ENCODE measurements at regions not wholly inside any gene's neighbourhood (a gene's known extent, or its start where the extent isn't known, plus 50 kb on each side); places are given as distances from the start of the nearest gene placed in this dataset.

DNA sequence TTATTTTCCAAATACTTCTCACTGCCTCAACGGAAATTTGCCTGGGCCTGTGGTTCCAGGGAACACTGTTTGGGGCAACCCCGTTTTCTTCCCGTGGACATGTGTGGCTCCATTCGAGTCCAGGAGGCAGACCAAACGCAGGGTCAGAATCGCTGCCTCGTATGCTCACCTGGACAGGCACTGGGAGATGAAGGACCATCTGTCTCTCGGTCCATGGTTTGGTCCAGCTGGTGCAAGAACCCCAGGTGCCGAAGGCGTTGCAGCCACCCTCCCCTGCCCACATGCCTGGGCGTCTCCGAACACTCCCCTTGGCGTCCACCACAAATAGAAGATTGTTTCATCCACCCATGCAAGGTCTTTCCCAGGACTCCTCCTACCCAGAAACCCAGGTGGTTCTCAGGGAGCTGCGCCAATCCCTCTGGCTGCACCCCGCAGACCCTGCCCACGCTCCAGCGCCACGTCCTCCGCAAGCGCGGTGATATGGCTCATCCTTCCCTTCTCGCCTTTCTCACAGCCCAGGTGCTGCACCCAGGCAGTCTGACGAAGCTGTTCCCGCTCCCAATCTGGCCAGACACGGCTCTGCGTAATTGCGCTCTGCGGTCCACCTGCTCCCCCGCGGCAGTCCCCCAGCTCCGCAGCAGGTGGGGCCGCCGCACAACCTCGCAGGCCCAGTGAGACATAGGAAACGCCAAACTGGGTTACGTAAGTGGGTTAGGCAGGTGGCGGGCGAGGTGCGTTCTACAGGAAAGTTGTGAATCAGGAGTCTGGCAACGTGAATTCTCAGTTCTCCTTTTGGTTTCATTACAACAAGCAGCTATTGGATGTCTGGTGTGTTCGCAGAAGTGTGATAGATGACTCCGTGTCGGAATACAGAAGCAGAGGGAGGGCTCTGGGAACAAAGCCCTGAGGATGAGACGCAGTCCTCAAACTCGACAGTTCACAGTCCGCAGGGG lies 146.2 kb upstream of the ECI2 start:
- peaks cover 20% of the 10 kb centered on the region for H3K4me1 Mint-ChIP-seq (ENCODE audit: low read depth)
- H3K27me3 Mint-ChIP-seq (ENCODE audit: low read depth), result peaks cover 3% of the 10 kb centered on the region
- H3K4me3 Mint-ChIP-seq (ENCODE audit: unreplicated experiment), result peak overlapping the region; percentile 60
- H3K9me3 Mint-ChIP-seq (ENCODE audit: low read depth), result no peaks in the 10 kb centered on the region
- DNase-seq (ENCODE audit: low spot score), result no peak
- H3K36me3 Mint-ChIP-seq (ENCODE audit: low read depth), result no peaks in the 10 kb centered on the region
- peak; percentile 36 for TF ChIP-seq CTCF (IDR thresholded peaks at IDR 0.05)
- peak overlapping the region; percentile 59 for H3K27ac Mint-ChIP-seq (ENCODE audit: unreplicated experiment)

DNA sequence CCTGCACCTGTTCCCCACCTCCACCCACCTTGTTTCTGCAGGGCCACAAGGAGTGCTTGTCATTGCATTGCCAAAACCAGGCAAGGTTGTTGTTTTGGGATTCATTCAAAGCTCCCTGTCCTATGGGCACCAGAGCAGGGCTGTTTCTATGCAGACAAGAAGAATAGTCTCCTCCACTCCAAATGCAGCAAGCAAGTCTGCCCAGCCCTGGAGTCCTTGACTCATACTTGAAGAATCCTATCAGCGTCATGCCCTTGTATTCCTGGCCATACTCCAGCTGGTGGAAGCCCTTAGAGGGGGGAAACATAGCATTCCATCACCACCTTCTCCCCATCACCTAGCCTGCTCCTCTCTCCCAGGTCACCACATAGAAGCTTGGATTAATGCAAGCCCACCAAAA lies 145.3 kb upstream of the ECI2 start:
- TF ChIP-seq CTCF (IDR thresholded peaks at IDR 0.05), result no peak
- H3K4me1 Mint-ChIP-seq (ENCODE audit: low read depth), result peaks cover 20% of the 10 kb centered on the region
- no peak overlapping the region for H3K4me3 Mint-ChIP-seq (ENCODE audit: unreplicated experiment)
- DNase-seq (ENCODE audit: low spot score), result no peak
- H3K9me3 Mint-ChIP-seq (ENCODE audit: low read depth), result no peaks in the 10 kb centered on the region
- H3K27me3 Mint-ChIP-seq (ENCODE audit: low read depth), result no peaks in the 10 kb centered on the region
- no peaks in the 10 kb centered on the region for H3K36me3 Mint-ChIP-seq (ENCODE audit: low read depth)
- H3K27ac Mint-ChIP-seq (ENCODE audit: unreplicated experiment), result no peak overlapping the region

GRCh38 chr6:4280031-4280430 lies 144.7 kb upstream of the ECI2 start:
- no peak for TF ChIP-seq CTCF (IDR thresholded peaks at IDR 0.05)
- no peak for DNase-seq (ENCODE audit: low spot score)
- Mint-ChIP-seq H3K9me3 (ENCODE audit: low read depth) (no peaks in the 10 kb centered on the region), H3K27me3 (ENCODE audit: low read depth) (no peaks in the 10 kb centered on the region), H3K4me3 (ENCODE audit: unreplicated experiment) (no peak overlapping the region), H3K36me3 (ENCODE audit: low read depth) (no peaks in the 10 kb centered on the region), H3K27ac (ENCODE audit: unreplicated experiment) (no peak overlapping the region), H3K4me1 (ENCODE audit: low read depth) (peaks cover 20% of the 10 kb centered on the region)

DNA sequence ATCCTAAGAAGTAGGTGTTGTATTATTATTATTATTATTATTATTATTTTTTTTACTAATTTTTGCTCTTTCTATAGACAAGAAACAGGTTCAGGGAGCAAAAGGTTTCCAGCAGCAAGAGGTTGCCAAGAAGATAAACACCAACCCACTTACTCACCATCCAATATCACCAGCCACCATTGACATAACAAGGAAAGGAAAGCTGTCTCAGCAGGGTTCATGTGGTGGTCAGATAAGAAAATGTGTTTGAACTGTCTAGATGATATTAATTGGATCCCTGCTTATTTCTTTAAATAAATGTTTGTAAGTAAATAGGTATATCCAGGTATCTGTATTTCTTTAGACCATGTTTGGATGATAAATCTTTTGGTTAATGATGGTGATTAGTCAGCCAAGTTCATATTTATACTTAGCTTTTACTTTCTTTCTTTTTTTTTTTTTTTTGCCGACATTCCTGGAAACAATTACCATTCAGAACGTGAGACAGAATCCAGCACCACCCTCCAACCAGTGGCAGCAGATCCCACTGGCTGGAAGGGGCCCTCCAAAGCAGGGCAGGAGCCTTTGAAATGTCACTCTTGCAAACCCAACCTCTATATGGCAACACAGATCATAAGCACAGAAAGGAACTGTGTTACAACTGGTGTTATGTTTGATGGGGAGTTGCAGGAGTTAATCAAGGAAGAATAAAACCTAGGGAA lies 139.2 kb upstream of the ECI2 start:
- Mint-ChIP-seq H3K36me3 (ENCODE audit: low read depth) (no peaks in the 10 kb centered on the region), H3K4me1 (ENCODE audit: low read depth) (peaks cover 5% of the 10 kb centered on the region), H3K9me3 (ENCODE audit: low read depth) (no peaks in the 10 kb centered on the region), H3K27me3 (ENCODE audit: low read depth) (no peaks in the 10 kb centered on the region), H3K4me3 (ENCODE audit: unreplicated experiment) (no peak overlapping the region), H3K27ac (ENCODE audit: unreplicated experiment) (no peak overlapping the region)
- DNase-seq (ENCODE audit: low spot score), result no peak
- TF ChIP-seq CTCF (IDR thresholded peaks at IDR 0.05), result no peak

- no peak for DNase-seq (ENCODE audit: low spot score)
- Mint-ChIP-seq H3K4me3 (ENCODE audit: unreplicated experiment) (no peak overlapping the region), H3K4me1 (ENCODE audit: low read depth) (peaks cover 5% of the 10 kb centered on the region), H3K27me3 (ENCODE audit: low read depth) (no peaks in the 10 kb centered on the region), H3K9me3 (ENCODE audit: low read depth) (peaks cover 7% of the 10 kb centered on the region), H3K27ac (ENCODE audit: unreplicated experiment) (no peak overlapping the region), H3K36me3 (ENCODE audit: low read depth) (no peaks in the 10 kb centered on the region)
- TF ChIP-seq CTCF (IDR thresholded peaks at IDR 0.05), result no peak
Measured at GRCh38 chr6:4272996-4273395, 137.6 kb upstream of the ECI2 start.

Data from chondrocyte (in vitro differentiated cells).